ENCODE measurements at regions not wholly inside any gene's neighbourhood (a gene's known extent, or its start where the extent isn't known, plus 50 kb on each side); places are given as distances from the start of the nearest gene placed in this dataset.
"Not testable (repeated sequence)": the region's sequence is repeated elsewhere in the genome, so short reads cannot be mapped to it uniquely, and the experiment has no call there.

- Histone ChIP-seq H3K27ac (ENCODE audit: low read depth, low read length) (no peak overlapping the region), H3K4me1 (ENCODE audit: control insufficient read depth, insufficient read depth, low read length) (no peaks in the 10 kb centered on the region), H3K4me3 (ENCODE audit: low read depth, low read length) (no peak overlapping the region), H3K9ac (ENCODE audit: low read length) (no peak overlapping the region), H3K9me3 (ENCODE audit: control insufficient read depth, insufficient read depth, low read depth, low read length) (no peaks in the 10 kb centered on the region), H3K27me3 (ENCODE audit: control insufficient read depth, insufficient read depth, low read length) (no peaks in the 10 kb centered on the region), H3K36me3 (ENCODE audit: control insufficient read depth, insufficient read depth, low read length) (no peaks in the 10 kb centered on the region)
These were observed 99.3 kb upstream of the SOX11 start for GRCh38 chr2:5592916-5593315.

GRCh38 chr2:5594249-5594695 is 97.9 kb upstream of the SOX11 start:
- H3K36me3 ChIP-seq (ENCODE audit: control insufficient read depth, insufficient read depth, low read length) = no peaks in the 10 kb centered on the region
- H3K4me1 ChIP-seq (ENCODE audit: control insufficient read depth, insufficient read depth, low read length) = no peaks in the 10 kb centered on the region
- no peak overlapping the region for H3K9ac ChIP-seq (ENCODE audit: low read length)
- H3K9me3 ChIP-seq (ENCODE audit: control insufficient read depth, insufficient read depth, low read depth, low read length) = no peaks in the 10 kb centered on the region
- no peak overlapping the region for H3K27ac ChIP-seq (ENCODE audit: low read depth, low read length)
- H3K27me3 ChIP-seq (ENCODE audit: control insufficient read depth, insufficient read depth, low read length) = no peaks in the 10 kb centered on the region
- no peak overlapping the region for H3K4me3 ChIP-seq (ENCODE audit: low read depth, low read length)

- H3K9me3 ChIP-seq (ENCODE audit: control insufficient read depth, insufficient read depth, low read depth, low read length) = no peaks in the 10 kb centered on the region
These were observed 95.3 kb upstream of the SOX11 start for GRCh38 chr2:5596868-5597267.

GRCh38 chr2:5598156-5598555 is 94.0 kb upstream of the SOX11 start:
- Histone ChIP-seq H3K4me3 (ENCODE audit: low read depth, low read length) (no peak overlapping the region), H3K4me1 (ENCODE audit: control insufficient read depth, insufficient read depth, low read length) (no peaks in the 10 kb centered on the region), H3K27ac (ENCODE audit: low read depth, low read length) (no peak overlapping the region), H3K9ac (ENCODE audit: low read length) (no peak overlapping the region), H3K36me3 (ENCODE audit: control insufficient read depth, insufficient read depth, low read length) (no peaks in the 10 kb centered on the region), H3K9me3 (ENCODE audit: control insufficient read depth, insufficient read depth, low read depth, low read length) (peaks cover 7% of the 10 kb centered on the region; the same call in 1 of the 2 replicates), H3K27me3 (ENCODE audit: control insufficient read depth, insufficient read depth, low read length) (no peaks in the 10 kb centered on the region)

More at GRCh38 chr2:5596868-5597267, 95.3 kb upstream of the SOX11 start:
- Histone ChIP-seq H3K9ac (ENCODE audit: low read length) (no peak overlapping the region), H3K36me3 (ENCODE audit: control insufficient read depth, insufficient read depth, low read length) (no peaks in the 10 kb centered on the region), H3K4me1 (ENCODE audit: control insufficient read depth, insufficient read depth, low read length) (no peaks in the 10 kb centered on the region), H3K27ac (ENCODE audit: low read depth, low read length) (no peak overlapping the region), H3K27me3 (ENCODE audit: control insufficient read depth, insufficient read depth, low read length) (no peaks in the 10 kb centered on the region), H3K4me3 (ENCODE audit: low read depth, low read length) (no peak overlapping the region)

GRCh38 chr2:5609201-5609600 is 83.0 kb upstream of the SOX11 start:
- Histone ChIP-seq H3K27me3 (ENCODE audit: control insufficient read depth, insufficient read depth, low read length) (no peaks in the 10 kb centered on the region), H3K27ac (ENCODE audit: low read depth, low read length) (no peak overlapping the region), H3K4me3 (ENCODE audit: low read depth, low read length) (no peak overlapping the region), H3K4me1 (ENCODE audit: control insufficient read depth, insufficient read depth, low read length) (peaks cover 8% of the 10 kb centered on the region), H3K36me3 (ENCODE audit: control insufficient read depth, insufficient read depth, low read length) (no peaks in the 10 kb centered on the region), H3K9ac (ENCODE audit: low read length) (no peak overlapping the region), H3K9me3 (ENCODE audit: control insufficient read depth, insufficient read depth, low read depth, low read length) (no peaks in the 10 kb centered on the region)

- Histone ChIP-seq H3K36me3 (ENCODE audit: control insufficient read depth, insufficient read depth, low read length) (no peaks in the 10 kb centered on the region), H3K4me1 (ENCODE audit: control insufficient read depth, insufficient read depth, low read length) (peaks cover 8% of the 10 kb centered on the region), H3K9ac (ENCODE audit: low read length) (no peak overlapping the region), H3K4me3 (ENCODE audit: low read depth, low read length) (no peak overlapping the region), H3K27me3 (ENCODE audit: control insufficient read depth, insufficient read depth, low read length) (no peaks in the 10 kb centered on the region), H3K27ac (ENCODE audit: low read depth, low read length) (no peak overlapping the region), H3K9me3 (ENCODE audit: control insufficient read depth, insufficient read depth, low read depth, low read length) (no peaks in the 10 kb centered on the region)
These were observed 79.5 kb upstream of the SOX11 start for GRCh38 chr2:5612666-5613065.

- no peaks in the 10 kb centered on the region for H3K36me3 ChIP-seq (ENCODE audit: control insufficient read depth, insufficient read depth, low read length)
- no peaks in the 10 kb centered on the region for H3K9me3 ChIP-seq (ENCODE audit: control insufficient read depth, insufficient read depth, low read depth, low read length)
- H3K4me1 ChIP-seq (ENCODE audit: control insufficient read depth, insufficient read depth, low read length) = no peaks in the 10 kb centered on the region
- no peaks in the 10 kb centered on the region for H3K27me3 ChIP-seq (ENCODE audit: control insufficient read depth, insufficient read depth, low read length)
- no peak overlapping the region for H3K4me3 ChIP-seq (ENCODE audit: low read depth, low read length)
- no peak overlapping the region for H3K27ac ChIP-seq (ENCODE audit: low read depth, low read length)
- no peak overlapping the region for H3K9ac ChIP-seq (ENCODE audit: low read length)
These were observed 76.2 kb upstream of the SOX11 start for GRCh38 chr2:5616019-5616418.

GRCh38 chr2:5617358-5617757 is 74.8 kb upstream of the SOX11 start:
- H3K9ac ChIP-seq (ENCODE audit: low read length) = no peak overlapping the region
- H3K27ac ChIP-seq (ENCODE audit: low read depth, low read length) = no peak overlapping the region
- H3K4me3 ChIP-seq (ENCODE audit: low read depth, low read length) = no peak overlapping the region
- H3K4me1 ChIP-seq (ENCODE audit: control insufficient read depth, insufficient read depth, low read length) = no peaks in the 10 kb centered on the region
- no peaks in the 10 kb centered on the region for H3K36me3 ChIP-seq (ENCODE audit: control insufficient read depth, insufficient read depth, low read length)
- no peaks in the 10 kb centered on the region for H3K27me3 ChIP-seq (ENCODE audit: control insufficient read depth, insufficient read depth, low read length)
- H3K9me3 ChIP-seq (ENCODE audit: control insufficient read depth, insufficient read depth, low read depth, low read length) = no peaks in the 10 kb centered on the region

- Histone ChIP-seq H3K9me3 (ENCODE audit: control insufficient read depth, insufficient read depth, low read depth, low read length) (no peaks in the 10 kb centered on the region), H3K9ac (ENCODE audit: low read length) (no peak overlapping the region), H3K4me1 (ENCODE audit: control insufficient read depth, insufficient read depth, low read length) (no peaks in the 10 kb centered on the region), H3K4me3 (ENCODE audit: low read depth, low read length) (no peak overlapping the region), H3K36me3 (ENCODE audit: control insufficient read depth, insufficient read depth, low read length) (no peaks in the 10 kb centered on the region), H3K27ac (ENCODE audit: low read depth, low read length) (no peak overlapping the region), H3K27me3 (ENCODE audit: control insufficient read depth, insufficient read depth, low read length) (no peaks in the 10 kb centered on the region)
These were observed 74.4 kb upstream of the SOX11 start for GRCh38 chr2:5617796-5618195.

GRCh38 chr2:5618271-5618670 is 73.9 kb upstream of the SOX11 start:
- H3K27me3 ChIP-seq (ENCODE audit: control insufficient read depth, insufficient read depth, low read length) = no peaks in the 10 kb centered on the region

GRCh38 chr2:5625556-5626065 is 66.6 kb upstream of the SOX11 start:
- H3K9ac ChIP-seq (ENCODE audit: low read length); H3K36me3 ChIP-seq (ENCODE audit: control insufficient read depth, insufficient read depth, low read length); H3K27me3 ChIP-seq (ENCODE audit: control insufficient read depth, insufficient read depth, low read length); H3K9me3 ChIP-seq (ENCODE audit: control insufficient read depth, insufficient read depth, low read depth, low read length); H3K27ac ChIP-seq (ENCODE audit: low read depth, low read length); H3K4me3 ChIP-seq (ENCODE audit: low read depth, low read length): not testable (repeated sequence)
- H3K4me1 ChIP-seq (ENCODE audit: control insufficient read depth, insufficient read depth, low read length) = peaks cover 14% of the 10 kb centered on the region; the same call in 1 of the 2 replicates

More at GRCh38 chr2:5618271-5618670, 73.9 kb upstream of the SOX11 start:
- no peak overlapping the region for H3K27ac ChIP-seq (ENCODE audit: low read depth, low read length)
- no peaks in the 10 kb centered on the region for H3K36me3 ChIP-seq (ENCODE audit: control insufficient read depth, insufficient read depth, low read length)
- no peaks in the 10 kb centered on the region for H3K9me3 ChIP-seq (ENCODE audit: control insufficient read depth, insufficient read depth, low read depth, low read length)
- no peak overlapping the region for H3K9ac ChIP-seq (ENCODE audit: low read length)
- no peak overlapping the region for H3K4me3 ChIP-seq (ENCODE audit: low read depth, low read length)
- no peaks in the 10 kb centered on the region for H3K4me1 ChIP-seq (ENCODE audit: control insufficient read depth, insufficient read depth, low read length)

- peaks cover 14% of the 10 kb centered on the region; the same call in 1 of the 2 replicates for H3K4me1 ChIP-seq (ENCODE audit: control insufficient read depth, insufficient read depth, low read length)
- H3K36me3 ChIP-seq (ENCODE audit: control insufficient read depth, insufficient read depth, low read length); H3K9ac ChIP-seq (ENCODE audit: low read length): not testable (repeated sequence)
These were observed 63.7 kb upstream of the SOX11 start for GRCh38 chr2:5628484-5628883.

More at GRCh38 chr2:5628484-5628883, 63.7 kb upstream of the SOX11 start:
- not testable (repeated sequence) for H3K27ac ChIP-seq (ENCODE audit: low read depth, low read length); H3K27me3 ChIP-seq (ENCODE audit: control insufficient read depth, insufficient read depth, low read length); H3K9me3 ChIP-seq (ENCODE audit: control insufficient read depth, insufficient read depth, low read depth, low read length); H3K4me3 ChIP-seq (ENCODE audit: low read depth, low read length)

All from HUES6 (cell line).